NCI-H524 treated with DMSO at 0.1 percent for 48 hours (cell line): ENCODE measurements at regions not wholly inside any gene's neighbourhood (a gene's known extent, or its start where the extent isn't known, plus 50 kb on each side); places are given as distances from the start of the nearest gene placed in this dataset.

Experiments used
- DNase-seq: peaks from one replicate; lab custom pipeline; 2025; lab: John Stamatoyannopoulos, UW

DNA sequence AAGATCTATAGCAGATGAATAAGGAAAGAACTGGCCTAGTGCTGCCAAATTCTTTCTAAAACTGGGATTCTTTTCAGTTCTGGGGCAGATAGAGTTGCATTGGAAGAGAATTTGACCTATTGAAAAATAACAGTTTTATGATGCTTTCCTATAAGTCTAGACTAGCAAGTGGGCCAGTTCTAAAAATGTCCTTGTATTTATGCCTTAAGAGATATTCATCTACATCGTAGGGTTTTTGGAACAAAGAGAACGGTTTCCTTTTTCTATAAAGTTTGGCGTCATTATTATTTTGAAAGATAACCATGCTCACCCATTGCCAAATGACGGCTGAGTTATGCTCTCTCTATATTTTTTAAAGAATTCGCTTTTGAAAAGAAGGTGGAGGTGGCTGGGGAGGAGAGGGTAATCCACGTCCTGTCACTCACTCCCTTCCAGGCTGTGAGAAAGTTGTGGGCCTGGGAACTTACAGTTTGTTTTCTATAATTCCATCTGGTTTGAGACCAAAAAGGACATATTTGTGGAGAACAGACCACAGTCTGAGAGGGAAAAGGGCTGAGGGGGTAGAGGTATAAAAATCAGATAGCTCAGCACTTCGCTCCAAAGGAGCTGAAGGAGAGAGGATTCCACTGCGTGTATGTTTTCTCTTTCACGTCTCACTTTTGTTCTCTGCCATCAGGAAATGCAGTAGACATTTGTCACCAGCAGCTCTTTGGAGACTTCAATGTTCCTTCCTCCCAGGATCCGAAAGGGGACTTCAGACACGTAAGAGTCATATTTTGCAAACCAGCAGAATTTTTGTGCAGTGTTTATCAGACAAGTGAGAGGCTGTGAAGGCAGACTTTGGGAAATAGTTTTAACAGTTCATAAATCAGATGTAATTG is 281.9 kb upstream of the FN1 start:
- DNase-seq = no peak

DNA sequence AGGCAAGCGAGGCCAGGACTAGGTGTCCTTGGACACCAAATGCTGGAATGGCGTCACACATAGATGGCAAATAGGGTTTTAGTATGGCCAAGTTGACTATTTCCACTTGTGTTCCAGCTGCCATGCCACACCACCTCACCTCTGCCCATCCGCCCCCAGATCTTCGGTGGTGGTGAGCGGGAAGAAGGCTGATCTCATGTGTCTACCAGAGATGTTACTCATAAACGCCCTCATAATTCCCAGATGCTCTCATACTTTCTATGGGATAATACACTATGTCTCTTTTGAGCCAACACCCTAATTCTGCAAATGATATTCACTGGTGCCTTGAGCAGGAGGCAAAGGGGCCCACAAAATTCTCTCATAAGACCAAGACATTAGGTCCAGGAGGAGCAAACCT is 281.1 kb upstream of the FN1 start:
- no peak for DNase-seq

- no peak for DNase-seq
These were observed 277.3 kb upstream of the FN1 start for GRCh38 chr2:215712871-215713790.

DNA sequence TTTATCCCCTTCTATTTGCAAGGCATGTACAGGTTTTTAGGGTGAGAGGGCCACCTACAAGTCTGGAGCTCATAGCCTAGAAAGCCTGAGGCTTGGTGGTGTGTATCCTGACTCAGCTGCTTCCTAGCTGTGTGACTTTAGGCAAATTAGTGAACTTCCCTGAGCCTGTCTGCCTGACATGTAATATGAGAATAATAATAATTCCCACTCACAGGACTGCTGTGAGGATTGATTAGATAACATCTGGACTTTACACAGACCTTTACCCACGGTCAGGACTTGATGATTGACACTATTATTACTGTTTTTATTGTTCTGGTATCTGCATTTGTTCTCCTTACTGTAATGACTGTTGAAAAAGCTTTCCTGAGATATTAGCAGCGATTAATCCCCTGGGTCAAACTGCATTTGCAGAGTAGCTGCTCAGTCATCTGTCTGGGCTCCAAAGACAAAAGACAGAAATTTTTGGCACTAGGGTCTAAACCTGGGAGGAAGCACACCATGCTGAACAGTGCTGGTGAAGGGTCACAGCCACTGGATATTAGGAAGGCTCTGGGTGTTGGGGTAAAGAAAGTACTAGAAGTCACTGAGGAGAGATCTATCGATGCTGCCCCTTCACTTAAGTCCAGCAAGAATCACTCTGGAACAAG is 276.5 kb upstream of the FN1 start:
- DNase-seq = no peak

GRCh38 chr2:215711471-215712034 is 275.7 kb upstream of the FN1 start:
- no peak for DNase-seq

DNA sequence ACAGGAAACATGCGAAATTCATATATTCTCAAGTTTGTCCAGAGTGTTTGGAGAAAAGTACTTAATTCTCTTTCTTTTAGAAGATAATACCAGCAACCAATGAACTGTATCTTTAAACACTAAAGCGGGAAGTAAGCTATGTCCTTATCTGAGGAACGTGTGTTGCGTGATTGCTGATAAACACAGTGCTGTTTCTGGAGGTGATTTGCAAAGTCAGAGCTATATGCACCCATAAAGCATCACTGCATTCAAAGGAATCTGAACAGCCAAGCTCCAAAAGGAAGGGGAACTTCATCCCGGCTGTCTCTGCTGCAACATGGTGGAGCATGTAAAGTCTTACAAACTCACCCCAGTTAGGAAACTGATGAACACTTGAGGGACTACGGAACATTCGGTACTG is 271.7 kb upstream of the FN1 start:
- no peak for DNase-seq

- DNase-seq = peak; percentile 35
These were observed 270.0 kb upstream of the FN1 start for GRCh38 chr2:215705771-215706361.

DNA sequence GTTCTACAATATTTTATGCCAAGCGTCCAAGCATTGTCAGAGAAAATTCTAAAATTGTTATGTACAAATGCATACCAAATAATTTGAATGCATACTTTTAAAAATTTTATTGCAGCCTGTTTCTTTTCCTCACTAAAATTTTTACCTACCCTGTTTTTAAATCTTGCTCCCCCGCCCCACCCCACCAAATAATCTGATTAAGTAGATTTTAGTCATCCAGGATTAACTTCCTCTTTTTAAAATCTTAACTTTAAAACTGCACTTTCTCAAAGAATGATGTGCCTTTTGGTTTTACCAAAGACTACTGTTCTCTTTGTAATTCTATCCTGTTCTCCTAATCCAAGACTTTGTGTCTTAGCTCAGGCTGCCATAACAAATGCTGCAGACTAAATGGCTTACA is 269.4 kb upstream of the FN1 start:
- DNase-seq = no peak

DNA sequence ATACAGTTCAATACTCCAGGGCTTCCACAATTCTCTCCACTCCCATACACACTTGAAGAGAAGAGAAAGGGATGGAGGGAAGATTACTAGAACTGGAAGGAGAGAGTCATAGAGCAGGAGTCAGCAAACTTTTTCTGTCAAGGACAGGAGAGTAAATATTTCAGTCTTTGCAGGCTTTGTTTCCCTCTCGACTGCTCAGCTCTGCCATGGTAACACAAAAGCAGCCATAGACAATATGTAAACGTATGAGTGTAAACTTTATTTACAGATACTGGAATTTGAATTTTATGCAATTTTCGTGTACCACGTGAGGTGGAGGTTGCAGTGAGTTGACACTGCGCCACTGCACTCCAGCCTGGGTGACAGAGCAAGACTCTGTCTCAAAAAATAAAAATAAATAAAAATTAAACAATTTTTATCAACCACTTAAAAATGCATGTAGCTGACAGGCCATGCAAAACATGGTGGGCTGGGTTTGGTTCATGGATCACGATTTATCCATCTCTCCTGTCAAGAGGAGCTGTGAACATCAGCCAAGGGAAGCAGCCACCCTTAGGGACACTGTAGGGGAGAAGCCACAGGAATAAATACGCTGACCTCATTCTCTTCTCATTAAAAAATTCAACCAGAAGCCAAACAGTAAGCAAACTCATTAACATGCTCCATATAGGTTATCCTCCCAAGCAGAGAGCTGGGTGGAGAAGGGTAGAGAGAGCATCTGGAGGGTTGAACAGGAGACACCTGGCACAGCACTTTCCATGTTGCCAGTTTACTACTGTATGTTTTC is 266.4 kb upstream of the FN1 start:
- DNase-seq = no peak

DNA sequence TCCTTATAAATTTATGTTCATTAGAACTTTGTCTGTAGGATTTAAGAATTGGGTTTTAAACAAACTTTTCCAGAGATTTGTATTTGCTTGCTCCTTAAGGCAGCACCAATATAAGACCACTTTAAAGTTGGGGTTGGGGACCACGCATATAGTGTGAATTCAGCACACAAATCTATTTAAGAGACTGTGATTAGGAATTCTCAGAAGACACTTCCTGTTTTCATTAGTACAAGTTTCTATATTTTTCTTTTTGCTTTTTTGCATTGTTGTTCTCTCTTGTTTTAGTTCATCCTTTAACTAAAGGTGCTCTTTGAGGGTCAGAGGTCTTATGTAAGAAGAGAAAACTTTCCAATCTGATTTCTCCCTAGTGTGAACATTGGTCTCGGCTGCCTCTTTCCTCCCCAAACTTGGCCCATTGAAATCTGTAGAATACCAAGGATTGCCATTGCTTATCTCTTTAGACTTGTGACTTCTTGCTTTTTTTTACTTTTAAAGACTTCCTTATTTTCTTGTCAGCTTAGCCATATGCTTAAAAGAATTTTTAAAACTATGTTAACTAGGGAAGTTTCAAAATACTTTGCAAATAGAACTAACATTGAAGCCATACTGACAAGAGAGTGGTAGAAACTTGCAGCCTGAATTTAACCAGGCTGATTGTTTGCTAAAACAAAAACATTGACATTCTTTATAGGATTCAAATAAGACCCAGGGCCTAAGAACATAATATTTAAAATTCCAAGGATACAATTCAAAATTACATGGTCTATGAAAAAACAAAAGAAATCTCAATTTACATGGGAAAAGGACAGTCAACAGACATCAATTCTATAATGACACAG is 264.1 kb upstream of the FN1 start:
- no peak for DNase-seq

GRCh38 chr2:215699018-215699417 is 263.1 kb upstream of the FN1 start:
- DNase-seq = no peak

DNA sequence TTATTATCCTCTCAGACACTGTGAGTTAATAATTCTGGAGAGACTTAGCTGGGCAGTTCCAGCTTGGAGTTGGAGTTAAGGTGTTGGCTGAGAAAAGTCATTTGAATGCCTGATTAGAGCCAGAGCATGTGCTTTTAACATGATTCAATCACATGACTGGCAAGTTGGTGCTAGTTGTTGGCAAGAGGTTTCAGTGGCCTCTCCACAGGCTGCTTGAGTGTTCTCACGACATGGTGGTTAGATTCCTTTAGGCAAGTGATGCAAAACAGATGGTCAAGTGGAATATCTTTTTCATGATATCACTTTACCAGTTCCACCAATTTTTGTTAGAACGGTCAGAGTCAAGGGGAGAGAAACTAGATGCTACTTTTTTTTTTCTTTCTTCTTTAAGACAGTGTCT is 262.7 kb upstream of the FN1 start:
- DNase-seq = peak; percentile 38

DNA sequence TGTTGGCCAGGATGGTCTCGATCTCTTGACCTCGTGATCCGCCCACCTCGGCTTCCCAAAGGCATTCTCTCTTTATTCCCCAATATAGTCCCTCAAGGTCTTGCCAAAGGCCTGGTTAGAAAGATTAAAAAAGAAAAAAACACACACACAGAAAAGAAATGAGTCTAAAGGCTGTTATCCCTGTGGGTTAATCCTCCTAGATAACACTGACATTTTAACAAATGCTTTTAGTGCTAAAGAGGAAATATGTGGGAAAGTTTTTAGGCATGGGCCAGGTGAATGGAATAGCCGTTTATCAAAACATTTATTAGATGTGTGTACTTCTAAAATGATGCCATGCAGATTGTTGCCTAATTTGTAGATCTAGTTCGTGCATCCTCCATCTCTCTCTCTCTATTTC is 261.6 kb upstream of the FN1 start:
- DNase-seq = no peak

DNA sequence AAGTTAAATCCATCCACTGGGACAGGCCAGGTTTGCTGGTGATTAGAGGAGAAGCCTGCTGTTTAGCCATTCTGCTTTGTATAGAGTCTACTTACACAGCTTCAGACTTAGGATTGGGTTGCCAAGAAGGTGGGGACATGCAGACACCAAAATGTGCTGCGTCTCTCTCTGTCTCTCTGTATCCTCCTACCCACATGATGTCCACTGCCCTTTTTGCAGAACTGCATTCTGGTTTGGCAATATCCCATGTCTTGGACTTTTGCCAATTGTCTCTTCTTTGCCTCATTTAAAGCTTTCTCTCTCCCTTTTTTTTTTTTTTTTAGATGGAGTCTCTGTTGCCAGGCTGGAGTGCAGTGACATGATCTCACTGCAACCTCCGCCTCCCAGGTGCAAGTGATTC is 261.1 kb upstream of the FN1 start:
- DNase-seq = no peak

GRCh38 chr2:215695861-215696260 is 260.0 kb upstream of the FN1 start:
- no peak for DNase-seq

DNA sequence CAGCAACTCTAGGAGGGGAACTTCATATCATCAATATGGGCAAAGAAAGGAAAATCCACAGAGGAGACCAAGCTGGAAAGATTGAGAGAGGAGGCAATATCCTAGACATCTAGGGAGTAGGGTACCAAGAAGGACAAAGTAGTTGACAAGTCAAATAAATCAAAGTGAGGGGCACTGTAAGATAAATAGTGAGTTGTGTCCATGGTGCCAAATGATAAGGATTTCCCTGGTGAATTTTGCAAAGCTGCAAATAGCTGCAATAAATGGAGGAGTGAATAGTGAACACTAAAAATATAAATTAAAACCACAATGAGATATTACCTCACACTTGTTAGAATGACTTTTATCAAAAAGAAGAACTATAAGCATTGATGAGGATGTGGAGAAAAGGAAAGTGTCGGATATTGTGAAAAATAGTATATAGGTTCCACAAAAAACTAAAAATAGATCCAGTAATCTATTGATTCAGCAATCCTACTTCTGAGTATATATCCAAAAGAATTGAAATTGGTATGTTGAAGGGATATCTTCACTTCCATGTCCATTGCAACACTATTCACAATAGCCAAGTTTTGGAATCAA is 258.2 kb upstream of the FN1 start:
- no peak for DNase-seq

- no peak for DNase-seq
These were observed 257.5 kb upstream of the FN1 start for GRCh38 chr2:215693193-215693998.

GRCh38 chr2:215692387-215693079 is 256.7 kb upstream of the FN1 start:
- no peak for DNase-seq
